RWPE2 (cell line): ENCODE measurements at regions not wholly inside any gene's neighbourhood (a gene's known extent, or its start where the extent isn't known, plus 50 kb on each side); places are given as distances from the start of the nearest gene placed in this dataset.

Experiments
- ATAC-seq: fragments of 200-7000 bp; cut with Tn5 transposase; 3 replicates; pipeline ENCODE4 v1.9.1; 2021; ENCODE audit warnings: low read depth
- DNase-seq: peaks from one replicate; pipeline ENCODE4 v3.0.0-alpha.2; 2020; ENCODE audit warnings: low spot score
- H3K27ac ChIP-seq: fragments of 450-650 bp; 2 replicates; pipeline ENCODE4 v1.5.1; 2017; ENCODE audit warnings: mild to moderate bottlenecking; ENCODE audit not compliant: poor library complexity, severe bottlenecking
- H3K27me3 ChIP-seq: fragments of 250-450 bp; sonication (Bioruptor Pico); 2 replicates; pipeline ENCODE4 v1.5.1; 2021; ENCODE audit warnings: mild to moderate bottlenecking, moderate library complexity; ENCODE audit not compliant: insufficient read depth, poor library complexity, severe bottlenecking
- H3K36me3 ChIP-seq: fragments of 250-450 bp; sonication (Bioruptor Pico); 2 replicates; pipeline ENCODE4 v1.5.1; 2020; ENCODE audit warnings: low read depth, mild to moderate bottlenecking, moderate library complexity
- H3K4me1 ChIP-seq: fragments of 250-450 bp; sonication (Bioruptor Pico); 2 replicates; pipeline ENCODE4 v1.5.1; 2021; ENCODE audit warnings: mild to moderate bottlenecking, moderate library complexity; ENCODE audit not compliant: insufficient read depth, poor library complexity, severe bottlenecking
- H3K4me3 ChIP-seq: fragments of 250-450 bp; sonication (Bioruptor Pico); 2 replicates; pipeline ENCODE4 v1.5.1; 2021; ENCODE audit warnings: mild to moderate bottlenecking, moderate library complexity; ENCODE audit not compliant: severe bottlenecking
- H3K9me3 ChIP-seq: fragments of 250-450 bp; sonication (Bioruptor Pico); 2 replicates; pipeline ENCODE4 v1.5.1; 2021; ENCODE audit warnings: mild to moderate bottlenecking, moderate library complexity; ENCODE audit not compliant: severe bottlenecking
- CTCF ChIP-seq: fragments of 450-650 bp; IDR thresholded peaks from one replicate; pipeline ENCODE4 v1.5.1; 2017; ENCODE audit warnings: mild to moderate bottlenecking, moderate library complexity; ENCODE audit not compliant: poor library complexity, severe bottlenecking

GRCh38 chr16:64532691-64533090 lies 589.2 kb downstream of the CDH11 start:
- no peak overlapping the region for H3K4me3 ChIP-seq
- no peak overlapping the region for H3K27ac ChIP-seq
- TF ChIP-seq CTCF, result no peak
- DNase-seq (no peak), ATAC-seq (no peak)
- H3K27me3 ChIP-seq, result no peaks in the 10 kb centered on the region
- H3K4me1 ChIP-seq, result no peaks in the 10 kb centered on the region
- H3K36me3 ChIP-seq, result no peaks in the 10 kb centered on the region
- H3K9me3 ChIP-seq, result no peaks in the 10 kb centered on the region

GRCh38 chr16:64532117-64532516 lies 589.7 kb downstream of the CDH11 start:
- H3K4me1 ChIP-seq, result no peaks in the 10 kb centered on the region
- no peak overlapping the region for H3K27ac ChIP-seq
- no peaks in the 10 kb centered on the region for H3K9me3 ChIP-seq
- H3K27me3 ChIP-seq, result no peaks in the 10 kb centered on the region
- H3K36me3 ChIP-seq, result no peaks in the 10 kb centered on the region
- no peak overlapping the region for H3K4me3 ChIP-seq
- ATAC-seq (no peak), DNase-seq (no peak)
- TF ChIP-seq CTCF, result no peak

GRCh38 chr16:64531401-64531800 lies 590.5 kb downstream of the CDH11 start:
- H3K27me3 ChIP-seq, result no peaks in the 10 kb centered on the region
- no peak for TF ChIP-seq CTCF

GRCh38 chr16:64522548-64522947 lies 599.3 kb downstream of the CDH11 start:
- TF ChIP-seq CTCF, result no peak
- H3K9me3 ChIP-seq, result no peaks in the 10 kb centered on the region
- ATAC-seq, result no peak

More at GRCh38 chr16:64531401-64531800, 590.5 kb downstream of the CDH11 start:
- no peaks in the 10 kb centered on the region for H3K36me3 ChIP-seq
- no peaks in the 10 kb centered on the region for H3K4me1 ChIP-seq
- no peak overlapping the region for H3K4me3 ChIP-seq
- H3K9me3 ChIP-seq, result no peaks in the 10 kb centered on the region
- H3K27ac ChIP-seq, result no peak overlapping the region
- no peak for ATAC-seq
- DNase-seq, result no peak

GRCh38 chr16:64513871-64514270 lies 608.0 kb downstream of the CDH11 start:
- DNase-seq (no peak), ATAC-seq (no peak)
- H3K4me3 ChIP-seq, result no peak overlapping the region
- no peaks in the 10 kb centered on the region for H3K4me1 ChIP-seq
- no peaks in the 10 kb centered on the region for H3K36me3 ChIP-seq
- H3K9me3 ChIP-seq, result no peaks in the 10 kb centered on the region
- no peak overlapping the region for H3K27ac ChIP-seq
- no peaks in the 10 kb centered on the region for H3K27me3 ChIP-seq
- TF ChIP-seq CTCF, result no peak

More at GRCh38 chr16:64522548-64522947, 599.3 kb downstream of the CDH11 start:
- no peaks in the 10 kb centered on the region for H3K4me1 ChIP-seq
- no peak overlapping the region for H3K27ac ChIP-seq
- no peaks in the 10 kb centered on the region for H3K36me3 ChIP-seq
- no peak overlapping the region for H3K4me3 ChIP-seq
- DNase-seq, result no peak
- H3K27me3 ChIP-seq, result peaks cover 7% of the 10 kb centered on the region
